GM12878 (cell line): ENCODE measurements at regions not wholly inside any gene's neighbourhood (a gene's known extent, or its start where the extent isn't known, plus 50 kb on each side); places are given as distances from the start of the nearest gene placed in this dataset.

Experiments used
- ATAC-seq: fragments of 200-7000 bp; cut with Tn5 transposase; 3 replicates; pipeline ENCODE4 v1.9.1; 2020; ENCODE audit warnings: mild to moderate bottlenecking, moderate library complexity
- BruUV-seq: library from RNA; stranded (reverse); fragments of 400-500 nt; replicated peaks from 2 replicates; lab custom pipeline; 2021; lab: Mats Ljungman, UMichigan
- CTCF ChIA-PET: fragments of 300-600 bp; sonication (Branson Sonifier 250); formaldehyde crosslinking; extraction: SDS; loops from one replicate; lab custom pipeline; 2021; ENCODE audit warnings: inconsistent platforms; lab: Yijun Ruan, JAX
- POLR2A ChIA-PET: fragments of 350-600 bp; formaldehyde crosslinking; extraction: SDS; loops from one replicate; lab custom pipeline; 2021; ENCODE audit warnings: inconsistent platforms; lab: Charles Lee
- RAD21 ChIA-PET: fragments of 300-600 bp; sonication (Branson Sonifier 250); formaldehyde crosslinking; loops from one replicate; lab custom pipeline; 2023; ENCODE audit warnings: antibody characterized with exemption; ENCODE audit not compliant: unreplicated experiment; lab: Charles Lee
- SMC1A ChIA-PET: fragments of 300-600 bp; sonication (Branson Sonifier 250); formaldehyde crosslinking; loops from one replicate; lab custom pipeline; 2023; ENCODE audit not compliant: unreplicated experiment, uncharacterized antibody; lab: Charles Lee
- DNase-seq: peaks from one replicate; pipeline ENCODE4 v3.0.0-alpha.2; 2011; ENCODE audit warnings: low read depth, low spot score
- FAIRE-seq: peaks from 3 replicates; lab custom pipeline; 2011; peaks lifted over from hg19 to GRCh38; lab: Jason Lieb, UNC
- H2AFZ ChIP-seq: 2 replicates; pipeline ENCODE4 v1.6.0; 2011; ENCODE audit warnings: low read depth, low read length, control low read depth; ENCODE audit not compliant: control insufficient read depth
- H3K27ac ChIP-seq: 2 replicates; pipeline ENCODE4 v1.5.1; 2011; ENCODE audit warnings: control low read depth; ENCODE audit not compliant: control insufficient read depth, insufficient read depth
- H3K27me3 ChIP-seq, 2 experiments: replicated peaks in 1 of 2; 2 replicates each; pipeline versions ENCODE4 v1.6.0 to v1.6.1; 2011; ENCODE audit warnings: low read length in 1 of 2; ENCODE audit not compliant: control insufficient read depth in 2 of 2, insufficient read depth in 2 of 2
- H3K36me3 ChIP-seq, 2 experiments: 2 replicates each; pipeline ENCODE4 v1.5.1; 2011; ENCODE audit warnings: low read length in 1 of 2; ENCODE audit not compliant: control insufficient read depth in 2 of 2, insufficient read depth in 2 of 2
- H3K4me1 ChIP-seq: 2 replicates; pipeline ENCODE4 v1.6.1; 2011; ENCODE audit warnings: mild to moderate bottlenecking, low read length, moderate library complexity, mixed read lengths; ENCODE audit not compliant: control insufficient read depth, insufficient read depth
- H3K4me2 ChIP-seq: 2 replicates; pipeline ENCODE4 v1.6.0; 2011; ENCODE audit warnings: control low read depth; ENCODE audit not compliant: control insufficient read depth, insufficient read depth
- H3K4me3 ChIP-seq: fragments of 200-600 bp; sonication (generic); 2 replicates; pipeline ENCODE4 v1.5.1; 2016
- H3K79me2 ChIP-seq: 2 replicates; pipeline ENCODE4 v1.6.0; 2011; ENCODE audit warnings: low read length; ENCODE audit not compliant: control insufficient read depth, insufficient read depth
- H3K9ac ChIP-seq: 2 replicates; pipeline ENCODE4 v1.8.0; 2011; ENCODE audit warnings: low read length, control low read depth, mixed read lengths; ENCODE audit not compliant: control insufficient read depth, insufficient read depth
- H3K9me3 ChIP-seq: replicated peaks from 3 replicates; pipeline ENCODE4 v1.5.1; 2011; ENCODE audit warnings: mild to moderate bottlenecking, low read length; ENCODE audit not compliant: control insufficient read depth, insufficient read depth
- H4K20me1 ChIP-seq: 2 replicates; pipeline ENCODE4 v1.6.0; 2011; ENCODE audit not compliant: control insufficient read depth, insufficient read depth
- ATF3 ChIP-seq: IDR thresholded peaks from 2 replicates; pipeline ENCODE4 v1.6.1; 2011; ENCODE audit warnings: low read depth, mild to moderate bottlenecking, low read length, moderate library complexity, borderline replicate concordance; ENCODE audit errors: extremely low read depth
- CHD4 ChIP-seq: fragments of 200-600 bp; sonication (generic); IDR thresholded peaks from 2 replicates; pipeline ENCODE4 v1.6.1; 2016; ENCODE audit warnings: mild to moderate bottlenecking
- LARP7 ChIP-seq: fragments of 450-650 bp; IDR thresholded peaks from 2 replicates; pipeline ENCODE4 v1.6.1; 2017; ENCODE audit warnings: mild to moderate bottlenecking
- MTA2 ChIP-seq: fragments of 450-650 bp; IDR thresholded peaks from 2 replicates; pipeline ENCODE4 v1.6.1; 2016; ENCODE audit warnings: low read depth, mild to moderate bottlenecking, moderate library complexity
- RBBP5 ChIP-seq: fragments of 200-600 bp; sonication (generic); conservative IDR thresholded peaks from 2 replicates; pipeline ENCODE4 v1.6.1; 2016
- RUNX3 ChIP-seq: IDR thresholded peaks from 2 replicates; pipeline ENCODE4 v1.6.1; 2012; ENCODE audit warnings: low read length, inconsistent platforms
- STAT3 ChIP-seq: IDR thresholded peaks from 2 replicates; pipeline ENCODE4 v1.6.1; 2011; ENCODE audit warnings: low read depth, low read length, improper control_type of control experiment
- TAF1 ChIP-seq: IDR thresholded peaks from 2 replicates; pipeline ENCODE4 v1.6.1; 2011; ENCODE audit warnings: mild to moderate bottlenecking, low read depth, low read length, borderline replicate concordance
- ZBTB11 ChIP-seq: fragments of 450-650 bp; formaldehyde crosslinking; IDR thresholded peaks from 2 replicates; pipeline ENCODE4 v1.5.0; 2022; ENCODE audit warnings: mild to moderate bottlenecking, missing genetic modification characterization
- ZBTB4 ChIP-seq: fragments of 450-650 bp; formaldehyde crosslinking; IDR thresholded peaks from 2 replicates; pipeline ENCODE4 v1.4.0; 2022; ENCODE audit warnings: mild to moderate bottlenecking, moderate library complexity
- WGBS: methylation state at CpG from one replicate; pipeline ENCODE4 v1.1.6; 2016; ENCODE audit warnings: low lambda C conversion rate; ENCODE audit not compliant: insufficient replicate concordance, insufficient coverage; ENCODE audit errors: missing lambda C conversion rate; 5-methylcytosine and 5-hydroxymethylcytosine counted together
- in situ Hi-C: fragments of 300-500 bp; cut with MboI; formaldehyde crosslinking; loops from 9 replicates; pipeline ENCODE4 v1.14.3; 2018; ENCODE audit warnings: mixed read lengths
- intact Hi-C: fragments of 100-400 bp; cut with micrococcal nuclease; formaldehyde crosslinking; loops from one replicate; pipeline ENCODE4 v1.14.2; 2022; ENCODE audit not compliant: unreplicated experiment

- ChIA-PET POLR2A (no interaction called here), CTCF (no interaction called here), SMC1A (no interaction called here), RAD21 (no interaction called here)
- no peaks in the 10 kb centered on the region for H3K4me1 ChIP-seq
- no peaks in the 10 kb centered on the region for H3K36me3 ChIP-seq
- intact Hi-C loops (no loop called here), in situ Hi-C loops (loop anchor here (25.0 kb wide), 2 partner anchors 1143 to 1493 kb away; no protein-coding TSS in a partner anchor)
- no peaks in the 10 kb centered on the region for H4K20me1 ChIP-seq
- 6% methylated on average over 1 of the region's 2 CpGs for WGBS
- no peak overlapping the region for H3K4me3 ChIP-seq
- H3K4me2 ChIP-seq: no peak overlapping the region
- H3K9ac ChIP-seq: no peak overlapping the region
- no peak for DNase-seq
- BruUV-seq: no TSS peak
- H3K27ac ChIP-seq: no peak overlapping the region
- TF ChIP-seq CHD4 (no peak), RUNX3 (no peak), TAF1 (no peak), LARP7 (no peak), ATF3 (no peak), STAT3 (no peak), ZBTB11 (CRISPR knock-in tag) (no peak), MTA2 (no peak), ZBTB4 (no peak), RBBP5 (no peak)
- no peak for ATAC-seq
- FAIRE-seq: no peak
- H2AFZ ChIP-seq: no peak overlapping the region
- no peaks in the 10 kb centered on the region for H3K9me3 ChIP-seq
- H3K79me2 ChIP-seq: no peaks in the 10 kb centered on the region
- no peaks in the 10 kb centered on the region for H3K27me3 ChIP-seq
Observed at GRCh38 chr16:8155275-8155674, 435.0 kb downstream of the TMEM114 start.
